H1 (cell line): ENCODE measurements at regions not wholly inside any gene's neighbourhood (a gene's known extent, or its start where the extent isn't known, plus 50 kb on each side); places are given as distances from the start of the nearest gene placed in this dataset.

Source experiments
- CBX8 ChIP-seq: fragments of 300-800, 300-1000 bp; sonication (generic); IDR thresholded peaks from 2 replicates; pipeline ENCODE4 v1.7.1; 2016; ENCODE audit warnings: low read depth, low read length, borderline replicate concordance
- CHD7 ChIP-seq: fragments of 300-600 bp; sonication (generic); IDR thresholded peaks from 2 replicates; pipeline ENCODE4 v1.7.1; 2012; ENCODE audit warnings: low read length, moderate library complexity, mild to moderate bottlenecking, inconsistent platforms; ENCODE audit not compliant: insufficient replicate concordance
- CTBP2 ChIP-seq: IDR thresholded peaks from 2 replicates; pipeline ENCODE4 v1.7.0; 2011; ENCODE audit warnings: borderline replicate concordance, mild to moderate bottlenecking, moderate library complexity, mixed read lengths, low read length; ENCODE audit not compliant: insufficient read depth, insufficient read length
- EGR1 ChIP-seq: IDR thresholded peaks from 2 replicates; pipeline ENCODE4 v1.6.1; 2011; ENCODE audit warnings: low read depth, low read length, borderline replicate concordance
- EP300 ChIP-seq, 2 experiments: IDR thresholded peaks; 1 replicate in 1 of 2; 2 replicates in 1 of 2; pipeline ENCODE4 v1.6.1; 2011 to 2012; ENCODE audit warnings: low read depth in 2 of 2, low read length in 2 of 2, mild to moderate bottlenecking in 2 of 2, borderline replicate concordance in 1 of 2, inconsistent platforms in 1 of 2, moderate library complexity in 1 of 2
- HDAC2 ChIP-seq, 2 experiments: fragments of 300-600 bp in 1 of 2; sonication (generic) in 1 of 2; IDR thresholded peaks; 2 replicates each; pipeline ENCODE4 v1.6.1; 2011 to 2012; ENCODE audit warnings: low read depth in 2 of 2, low read length in 2 of 2, mild to moderate bottlenecking in 2 of 2, moderate library complexity in 2 of 2, borderline replicate concordance in 1 of 2, inconsistent platforms in 1 of 2
- PHF8 ChIP-seq: fragments of 200-600 bp; sonication (generic); conservative IDR thresholded peaks from 2 replicates; pipeline ENCODE4 v1.7.1; 2012; ENCODE audit warnings: low read depth, mild to moderate bottlenecking, inconsistent platforms, low read length, moderate library complexity
- POU5F1 ChIP-seq: IDR thresholded peaks from 2 replicates; pipeline ENCODE4 v1.6.1; 2011; ENCODE audit warnings: low read depth, mild to moderate bottlenecking, low read length, moderate library complexity
- RFX5 ChIP-seq: IDR thresholded peaks from 2 replicates; pipeline ENCODE4 v1.6.1; 2011; ENCODE audit warnings: low read depth, low read length, improper control_type of control experiment, borderline replicate concordance
- TAF1 ChIP-seq: IDR thresholded peaks from 2 replicates; pipeline ENCODE4 v1.6.1; 2011; ENCODE audit warnings: mild to moderate bottlenecking, low read depth, low read length

GRCh38 chr2:67922080-67922785 is 140.6 kb downstream of the C1D start (continued):
- TF ChIP-seq CHD7 (no peak), CBX8 (no peak), CTBP2 (no peak), EP300 (IDR thresholded peaks at IDR 0.05; ENCODE audit: borderline replicate concordance in 1 of 2, low read depth in 2 of 2, low read length in 2 of 2) (no peak), POU5F1 (no peak), EGR1 (no peak), RFX5 (no peak), TAF1 (no peak), PHF8 (no peak), HDAC2 (IDR thresholded peaks at IDR 0.05; ENCODE audit: borderline replicate concordance in 1 of 2, low read depth in 2 of 2, low read length in 2 of 2) (no peak)
